Keratinocyte (primary cell): ENCODE measurements at regions not wholly inside any gene's neighbourhood (a gene's known extent, or its start where the extent isn't known, plus 50 kb on each side); places are given as distances from the start of the nearest gene placed in this dataset.

Experiments
- EZH2 ChIP-seq: IDR thresholded peaks from one replicate; pipeline ENCODE4 v1.6.1; 2012; ENCODE audit warnings: inconsistent platforms, mild to moderate bottlenecking, low read length, moderate library complexity
- TF ChIP-seq, protein P1 (sequence below), 3 experiments: IDR thresholded peaks in 1 of 3; conservative IDR thresholded peaks in 1 of 3; optimal IDR thresholded peaks in 1 of 3; 2 replicates in 2 of 3; 3 replicates in 1 of 3; pipeline versions ENCODE3 to v1.5.1; 2011; ENCODE audit warnings: low read length in 3 of 3, mild to moderate bottlenecking in 3 of 3, moderate library complexity in 2 of 3, control low read depth in 1 of 3, inconsistent platforms in 1 of 3; ENCODE audit not compliant: insufficient read depth in 2 of 3; ENCODE audit errors: extremely low read depth in 1 of 3

DNA sequence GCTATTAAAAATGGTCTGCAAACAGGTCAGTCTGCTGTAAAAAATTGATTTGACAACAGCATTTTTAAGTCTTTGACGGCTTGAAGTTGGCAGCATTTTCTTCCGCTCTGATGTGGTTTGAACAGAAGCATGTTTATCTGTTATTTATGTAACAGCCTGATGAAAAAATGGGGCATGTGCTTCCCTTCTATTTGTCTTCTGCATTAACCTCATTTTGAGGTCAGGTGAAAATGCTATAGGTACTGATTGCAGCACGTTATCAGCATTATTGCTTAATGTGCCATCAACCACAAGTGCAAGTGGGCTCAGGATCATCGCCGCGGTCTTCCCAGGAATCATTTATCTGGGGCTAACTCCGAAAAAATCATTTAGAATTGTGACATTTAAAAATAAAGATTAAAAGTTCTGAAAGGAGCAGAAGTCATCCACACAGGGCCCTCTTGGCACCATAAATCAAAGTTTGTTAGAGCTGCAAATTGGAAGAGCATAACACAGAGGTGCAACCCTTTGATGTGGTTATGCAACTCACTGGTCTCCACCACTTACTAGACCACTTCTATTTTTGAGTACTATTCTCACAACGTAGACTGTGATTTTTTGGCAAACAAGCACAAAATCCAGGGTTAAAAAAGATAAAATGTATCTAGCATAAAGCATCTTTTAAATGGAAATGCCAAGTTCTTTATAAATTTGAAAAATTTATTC is 307.7 kb downstream of the MDFIC start:
- TF ChIP-seq, protein P1, sequence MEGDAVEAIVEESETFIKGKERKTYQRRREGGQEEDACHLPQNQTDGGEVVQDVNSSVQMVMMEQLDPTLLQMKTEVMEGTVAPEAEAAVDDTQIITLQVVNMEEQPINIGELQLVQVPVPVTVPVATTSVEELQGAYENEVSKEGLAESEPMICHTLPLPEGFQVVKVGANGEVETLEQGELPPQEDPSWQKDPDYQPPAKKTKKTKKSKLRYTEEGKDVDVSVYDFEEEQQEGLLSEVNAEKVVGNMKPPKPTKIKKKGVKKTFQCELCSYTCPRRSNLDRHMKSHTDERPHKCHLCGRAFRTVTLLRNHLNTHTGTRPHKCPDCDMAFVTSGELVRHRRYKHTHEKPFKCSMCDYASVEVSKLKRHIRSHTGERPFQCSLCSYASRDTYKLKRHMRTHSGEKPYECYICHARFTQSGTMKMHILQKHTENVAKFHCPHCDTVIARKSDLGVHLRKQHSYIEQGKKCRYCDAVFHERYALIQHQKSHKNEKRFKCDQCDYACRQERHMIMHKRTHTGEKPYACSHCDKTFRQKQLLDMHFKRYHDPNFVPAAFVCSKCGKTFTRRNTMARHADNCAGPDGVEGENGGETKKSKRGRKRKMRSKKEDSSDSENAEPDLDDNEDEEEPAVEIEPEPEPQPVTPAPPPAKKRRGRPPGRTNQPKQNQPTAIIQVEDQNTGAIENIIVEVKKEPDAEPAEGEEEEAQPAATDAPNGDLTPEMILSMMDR (optimal IDR thresholded peaks at IDR 0.05 in 1 of 3, IDR thresholded peaks at IDR 0.05 in 1 of 3, conservative IDR thresholded peaks at IDR 0.05 in 1 of 3; ENCODE audit: extremely low read depth in 1 of 3, insufficient read depth in 2 of 3, low read length in 3 of 3), result no peak
- no peak for TF ChIP-seq EZH2
